ENCODE measurements at regions not wholly inside any gene's neighbourhood (a gene's known extent, or its start where the extent isn't known, plus 50 kb on each side); places are given as distances from the start of the nearest gene placed in this dataset.

DNA sequence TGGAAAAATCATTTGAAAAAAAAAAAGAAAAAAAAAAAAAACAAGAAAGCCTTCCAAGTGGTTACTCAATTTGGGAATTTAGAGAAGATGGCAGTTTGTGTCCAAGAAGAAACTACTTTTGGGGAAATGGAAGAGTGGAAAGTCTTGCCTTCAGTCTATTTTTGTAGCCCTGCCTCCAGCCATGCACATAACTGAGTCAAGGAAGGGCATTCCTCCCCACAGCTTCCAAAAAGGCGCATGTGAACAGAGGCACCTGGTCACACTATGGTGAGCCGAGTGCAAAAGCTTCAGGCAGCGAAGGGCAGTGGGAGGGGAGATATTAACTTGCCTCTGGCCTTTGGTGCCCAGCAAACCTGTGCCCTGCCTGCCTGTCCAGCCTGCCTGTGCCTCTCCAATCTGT, 163.7 kb downstream of the SMIM20 start:
- DNase-seq: no peak
- TF ChIP-seq POLR2A (IDR thresholded peaks at IDR 0.05; ENCODE audit: low read length) (no peak), GATA1 (IDR thresholded peaks at IDR 0.05; ENCODE audit: low read depth, low read length) (no peak)

- no peak for DNase-seq
- TF ChIP-seq GATA1 (IDR thresholded peaks at IDR 0.05; ENCODE audit: low read depth, low read length) (no peak), POLR2A (IDR thresholded peaks at IDR 0.05; ENCODE audit: low read length) (no peak)
Measured at GRCh38 chr4:26080870-26081628, 167.0 kb downstream of the SMIM20 start.

DNA sequence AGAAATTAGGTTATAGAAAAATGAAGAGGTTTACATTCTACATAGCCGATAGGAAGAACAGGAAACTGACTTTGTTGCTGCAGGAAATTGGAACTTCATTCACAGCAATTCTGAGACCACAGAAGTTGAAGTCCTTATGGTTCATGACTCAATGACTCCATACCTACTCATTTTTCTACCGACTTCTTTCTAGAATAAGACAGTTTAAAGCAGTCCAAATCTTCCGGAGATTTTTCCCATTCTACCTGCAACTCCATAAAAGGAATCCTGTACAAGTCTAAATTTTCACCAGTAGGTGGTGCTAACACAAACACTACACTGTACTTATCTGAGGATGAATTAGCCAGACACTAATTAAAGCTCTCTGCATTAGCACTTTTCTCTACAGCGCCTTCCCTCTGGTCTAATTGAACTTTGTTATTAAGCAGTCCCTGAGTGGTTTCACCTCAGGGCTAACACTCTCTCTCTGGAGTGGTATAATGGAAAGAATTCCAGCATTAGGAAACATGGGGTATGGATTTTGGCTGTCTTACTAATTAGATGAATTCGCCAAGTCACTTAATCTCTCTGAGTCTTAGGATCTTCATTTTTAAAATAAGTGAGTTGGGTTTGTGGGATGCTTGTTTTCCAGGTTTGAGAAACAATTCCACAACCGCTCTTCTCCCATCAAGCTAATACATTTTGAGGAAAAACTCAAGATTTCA, 167.9 kb downstream of the SMIM20 start:
- peak; percentile 45 to 60 for DNase-seq

DNA sequence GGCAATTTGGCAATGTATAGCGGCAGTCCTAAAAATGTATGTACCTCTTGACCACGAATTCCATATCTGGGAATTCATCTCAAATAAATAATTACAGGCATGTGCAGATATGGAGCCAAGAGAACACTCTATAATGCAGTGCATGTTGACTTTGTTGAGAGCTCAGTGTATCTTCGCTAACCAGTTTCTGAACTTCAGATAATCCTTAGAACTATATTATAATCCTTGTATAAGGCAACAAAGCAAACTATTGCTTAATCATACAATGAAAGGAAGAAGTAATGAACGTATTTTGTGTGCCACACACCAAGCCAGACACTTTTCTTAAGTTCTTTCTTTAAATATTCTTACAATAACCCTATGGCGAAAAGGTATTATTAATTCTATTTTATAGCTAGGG, 168.5 kb downstream of the SMIM20 start:
- DNase-seq: no peak
- TF ChIP-seq GATA1 (IDR thresholded peaks at IDR 0.05; ENCODE audit: low read depth, low read length): no peak

More for the DNA sequence above, 167.9 kb downstream of the SMIM20 start:
- TF ChIP-seq POLR2A (IDR thresholded peaks at IDR 0.05; ENCODE audit: low read length) (no peak), GATA1 (IDR thresholded peaks at IDR 0.05; ENCODE audit: low read depth, low read length) (no peak)

DNA sequence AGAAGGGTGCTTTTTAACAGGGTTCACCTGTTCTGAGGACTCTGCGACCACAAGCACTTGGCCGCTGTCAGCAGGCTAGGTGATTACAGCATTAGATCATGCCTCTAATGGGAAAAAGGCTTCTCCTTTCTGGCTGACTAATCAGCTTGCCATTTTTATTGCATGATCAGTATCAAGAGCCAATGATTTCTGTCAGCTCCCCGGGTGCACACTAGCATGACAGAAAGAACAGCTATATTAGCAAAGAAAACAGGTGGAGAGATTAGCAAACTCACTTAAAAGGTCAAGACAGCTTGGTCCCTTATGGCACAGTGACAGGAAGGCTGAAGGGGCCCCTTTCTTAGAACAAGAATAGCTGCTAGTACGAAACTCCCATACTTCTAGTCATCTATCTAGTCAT, 170.0 kb downstream of the SMIM20 start:
- DNase-seq: no peak
- no peak for TF ChIP-seq GATA1 (IDR thresholded peaks at IDR 0.05; ENCODE audit: low read depth, low read length)
- no peak for TF ChIP-seq POLR2A (IDR thresholded peaks at IDR 0.05; ENCODE audit: low read length)

GRCh38 chr4:26084414-26084813, 170.4 kb downstream of the SMIM20 start:
- no peak for DNase-seq
- no peak for TF ChIP-seq POLR2A (IDR thresholded peaks at IDR 0.05; ENCODE audit: low read length)
- no peak for TF ChIP-seq GATA1 (IDR thresholded peaks at IDR 0.05; ENCODE audit: low read depth, low read length)

DNA sequence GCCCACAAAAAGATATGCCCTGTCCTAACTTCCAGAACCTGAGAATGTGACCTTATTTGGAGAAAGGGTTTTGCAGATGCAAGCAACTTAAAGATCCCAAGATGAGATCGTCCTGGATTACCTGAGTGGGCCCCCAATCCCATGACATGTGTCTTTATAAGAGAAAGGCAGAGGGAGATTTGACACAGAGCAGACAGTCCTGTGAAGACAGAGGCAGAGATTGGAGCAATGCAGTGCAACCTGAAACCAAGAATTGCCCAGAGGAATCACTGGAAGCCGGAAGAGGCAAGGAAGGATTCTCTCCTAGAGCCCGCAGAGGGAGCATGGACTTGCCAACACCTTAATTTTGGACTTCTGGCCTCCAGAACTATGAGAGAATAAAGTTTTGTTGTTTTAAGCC, 171.5 kb downstream of the SMIM20 start:
- no peak for TF ChIP-seq POLR2A (IDR thresholded peaks at IDR 0.05; ENCODE audit: low read length)
- TF ChIP-seq GATA1 (IDR thresholded peaks at IDR 0.05; ENCODE audit: low read depth, low read length): no peak
- DNase-seq: no peak

GRCh38 chr4:26086621-26087441, 172.8 kb downstream of the SMIM20 start:
- DNase-seq: no peak
- TF ChIP-seq GATA1 (IDR thresholded peaks at IDR 0.05; ENCODE audit: low read depth, low read length): no peak
- TF ChIP-seq POLR2A (IDR thresholded peaks at IDR 0.05; ENCODE audit: low read length): no peak

GRCh38 chr4:26088433-26088928, 174.5 kb downstream of the SMIM20 start:
- DNase-seq: no peak
- no peak for TF ChIP-seq GATA1 (IDR thresholded peaks at IDR 0.05; ENCODE audit: low read depth, low read length)
- TF ChIP-seq POLR2A (IDR thresholded peaks at IDR 0.05; ENCODE audit: low read length): no peak

GRCh38 chr4:26093551-26093950, 179.5 kb downstream of the SMIM20 start:
- DNase-seq: no peak
- no peak for TF ChIP-seq GATA1 (IDR thresholded peaks at IDR 0.05; ENCODE audit: low read depth, low read length)
- no peak for TF ChIP-seq POLR2A (IDR thresholded peaks at IDR 0.05; ENCODE audit: low read length)

GRCh38 chr4:26094076-26094475, 180.1 kb downstream of the SMIM20 start:
- no peak for DNase-seq
- TF ChIP-seq POLR2A (IDR thresholded peaks at IDR 0.05; ENCODE audit: low read length) (no peak), GATA1 (IDR thresholded peaks at IDR 0.05; ENCODE audit: low read depth, low read length) (no peak)

DNA sequence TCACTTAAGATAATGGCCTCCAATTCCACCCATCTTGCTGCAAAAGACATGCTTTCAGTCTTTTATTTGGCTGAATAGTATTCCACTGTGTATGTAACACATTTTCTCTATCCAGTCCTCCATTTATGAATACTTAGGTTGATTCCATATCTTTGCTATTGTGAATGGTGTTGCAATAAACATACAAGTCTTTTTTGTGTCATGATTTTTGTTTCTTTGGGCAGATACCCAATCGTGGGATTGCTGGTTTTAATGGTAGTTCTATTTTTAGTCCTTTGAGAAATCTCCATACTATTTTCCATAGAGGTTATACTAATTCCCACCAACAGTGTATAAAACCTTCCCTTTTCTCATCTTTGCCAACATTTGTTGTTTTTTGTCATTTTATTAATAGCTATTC, 180.9 kb downstream of the SMIM20 start:
- no peak for DNase-seq
- no peak for TF ChIP-seq GATA1 (IDR thresholded peaks at IDR 0.05; ENCODE audit: low read depth, low read length)
- no peak for TF ChIP-seq POLR2A (IDR thresholded peaks at IDR 0.05; ENCODE audit: low read length)

- TF ChIP-seq POLR2A (IDR thresholded peaks at IDR 0.05; ENCODE audit: low read length) (no peak), GATA1 (IDR thresholded peaks at IDR 0.05; ENCODE audit: low read depth, low read length) (no peak)
Measured at GRCh38 chr4:26099967-26100366, 185.9 kb downstream of the SMIM20 start.

GRCh38 chr4:26101011-26101410, 187.0 kb downstream of the SMIM20 start:
- DNase-seq: no peak
- TF ChIP-seq GATA1 (IDR thresholded peaks at IDR 0.05; ENCODE audit: low read depth, low read length): no peak
- no peak for TF ChIP-seq POLR2A (IDR thresholded peaks at IDR 0.05; ENCODE audit: low read length)

More at GRCh38 chr4:26099967-26100366, 185.9 kb downstream of the SMIM20 start:
- no peak for DNase-seq

Data from erythroblast (primary cell).